MM.1S (cell line): ENCODE measurements at regions not wholly inside any gene's neighbourhood (a gene's known extent, or its start where the extent isn't known, plus 50 kb on each side); places are given as distances from the start of the nearest gene placed in this dataset.

ENCODE experiments used
- DNase-seq: peaks from one replicate; pipeline ENCODE4 v3.0.0-alpha.2; 2015
- H2AFZ ChIP-seq: fragments of 300-600 bp; sonication (generic); 2 replicates; pipeline ENCODE4 v1.6.0; 2016; ENCODE audit warnings: antibody characterized with exemption, low read length
- H3F3A ChIP-seq: fragments of 300-600 bp; sonication (generic); 2 replicates; pipeline ENCODE4 v1.6.1; 2016; ENCODE audit warnings: mild to moderate bottlenecking, antibody characterized with exemption, low read length, moderate library complexity, mixed read lengths; ENCODE audit not compliant: insufficient read depth
- H3K27ac ChIP-seq: fragments of 300-600 bp; sonication (generic); 2 replicates; pipeline ENCODE4 v1.5.1; 2016; ENCODE audit warnings: mild to moderate bottlenecking, low read length
- H3K27me3 ChIP-seq: fragments of 300-600 bp; sonication (generic); replicated peaks from 2 replicates; pipeline ENCODE4 v1.6.0; 2016; ENCODE audit warnings: low read length; ENCODE audit not compliant: insufficient read depth
- H3K36me3 ChIP-seq: fragments of 300-600 bp; sonication (generic); replicated peaks from 2 replicates; pipeline ENCODE4 v1.6.1; 2016; ENCODE audit warnings: mild to moderate bottlenecking, low read length, mixed read lengths; ENCODE audit not compliant: insufficient read depth
- H3K4me1 ChIP-seq: fragments of 300-600 bp; sonication (generic); 2 replicates; pipeline ENCODE4 v1.6.1; 2016; ENCODE audit warnings: low read length, mixed read lengths
- H3K4me2 ChIP-seq: fragments of 300-600 bp; sonication (generic); 2 replicates; pipeline ENCODE4 v1.6.0; 2016; ENCODE audit warnings: low read depth, low read length
- H3K4me3 ChIP-seq: fragments of 300-600 bp; sonication (generic); 2 replicates; pipeline ENCODE4 v1.5.1; 2016; ENCODE audit warnings: low read length, mixed read lengths
- H3K79me2 ChIP-seq: fragments of 300-600 bp; sonication (generic); 2 replicates; pipeline ENCODE4 v1.6.1; 2016; ENCODE audit warnings: mixed run types, low read length, mixed read lengths
- H3K9ac ChIP-seq: fragments of 300-600 bp; sonication (generic); 2 replicates; pipeline ENCODE4 v1.6.1; 2016; ENCODE audit warnings: low read length, mixed read lengths
- H3K9me2 ChIP-seq: fragments of 300-600 bp; sonication (generic); replicated peaks from 2 replicates; pipeline ENCODE4 v1.6.1; 2016; ENCODE audit warnings: mild to moderate bottlenecking, low read length, mixed read lengths; ENCODE audit not compliant: insufficient read depth
- H3K9me3 ChIP-seq: fragments of 300-600 bp; sonication (generic); replicated peaks from 2 replicates; pipeline ENCODE4 v1.6.1; 2016; ENCODE audit warnings: mild to moderate bottlenecking, low read length, mixed read lengths; ENCODE audit not compliant: insufficient read depth
- H4K20me1 ChIP-seq: fragments of 300-600 bp; sonication (generic); 2 replicates; pipeline ENCODE4 v1.6.1; 2016; ENCODE audit warnings: mild to moderate bottlenecking, low read length, moderate library complexity, mixed read lengths; ENCODE audit not compliant: insufficient read depth
- EZH2 ChIP-seq: fragments of 300-600 bp; sonication (generic); optimal IDR thresholded peaks from 2 replicates; pipeline ENCODE3; 2017; ENCODE audit warnings: low read depth, mild to moderate bottlenecking, antibody characterized with exemption, low read length, mixed read lengths
- EZH2phosphoT487 ChIP-seq: fragments of 300-600 bp; sonication (generic); IDR thresholded peaks from 2 replicates; pipeline ENCODE4 v1.6.1; 2018; ENCODE audit warnings: antibody characterized with exemption, low read length
- TF ChIP-seq, protein P1 (sequence below): fragments of 300-600 bp; sonication (generic); IDR thresholded peaks from 2 replicates; pipeline ENCODE4 v1.5.1; 2016; ENCODE audit warnings: antibody characterized with exemption, low read length, mixed read lengths

DNA sequence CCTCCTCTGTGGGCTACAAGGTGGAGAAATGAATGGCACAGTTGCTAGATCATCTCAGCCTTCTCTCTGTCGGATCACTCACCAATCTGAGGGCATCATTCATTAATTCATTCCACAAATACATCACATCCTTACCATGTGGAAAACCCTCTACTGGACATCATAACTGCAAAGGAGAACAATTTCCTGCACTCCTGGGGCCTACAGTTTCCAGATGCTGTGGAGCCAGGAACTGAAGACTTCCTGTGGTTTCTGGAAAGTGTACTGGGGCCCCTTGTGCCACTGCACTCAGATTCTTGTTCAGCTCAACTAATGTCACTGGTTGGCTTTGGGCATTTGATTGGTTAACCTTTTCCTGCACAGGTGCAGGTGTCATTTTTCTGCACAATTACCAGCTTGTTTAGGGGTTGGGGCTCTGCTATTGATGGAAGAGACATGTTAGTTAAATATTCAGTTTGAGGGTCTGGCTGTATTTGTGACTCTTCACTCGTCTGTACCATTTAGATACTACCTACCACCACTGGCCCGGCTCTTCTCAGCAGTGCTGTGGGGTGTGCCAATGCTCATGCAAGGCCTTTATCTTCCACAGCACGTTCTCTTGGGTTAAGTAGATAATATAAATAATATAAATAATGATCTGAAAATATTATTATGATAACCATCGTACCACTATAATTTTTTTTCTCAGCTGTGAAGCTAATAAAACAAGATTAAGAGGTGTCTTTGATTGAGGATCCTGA is 427.3 kb downstream of the TSN start:
- H3K9ac ChIP-seq = no peak overlapping the region
- TF ChIP-seq, protein P1, sequence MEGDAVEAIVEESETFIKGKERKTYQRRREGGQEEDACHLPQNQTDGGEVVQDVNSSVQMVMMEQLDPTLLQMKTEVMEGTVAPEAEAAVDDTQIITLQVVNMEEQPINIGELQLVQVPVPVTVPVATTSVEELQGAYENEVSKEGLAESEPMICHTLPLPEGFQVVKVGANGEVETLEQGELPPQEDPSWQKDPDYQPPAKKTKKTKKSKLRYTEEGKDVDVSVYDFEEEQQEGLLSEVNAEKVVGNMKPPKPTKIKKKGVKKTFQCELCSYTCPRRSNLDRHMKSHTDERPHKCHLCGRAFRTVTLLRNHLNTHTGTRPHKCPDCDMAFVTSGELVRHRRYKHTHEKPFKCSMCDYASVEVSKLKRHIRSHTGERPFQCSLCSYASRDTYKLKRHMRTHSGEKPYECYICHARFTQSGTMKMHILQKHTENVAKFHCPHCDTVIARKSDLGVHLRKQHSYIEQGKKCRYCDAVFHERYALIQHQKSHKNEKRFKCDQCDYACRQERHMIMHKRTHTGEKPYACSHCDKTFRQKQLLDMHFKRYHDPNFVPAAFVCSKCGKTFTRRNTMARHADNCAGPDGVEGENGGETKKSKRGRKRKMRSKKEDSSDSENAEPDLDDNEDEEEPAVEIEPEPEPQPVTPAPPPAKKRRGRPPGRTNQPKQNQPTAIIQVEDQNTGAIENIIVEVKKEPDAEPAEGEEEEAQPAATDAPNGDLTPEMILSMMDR = no peak
- TF ChIP-seq EZH2phosphoT487 (no peak), EZH2 (no peak)
- H4K20me1 ChIP-seq = no peaks in the 10 kb centered on the region
- no peaks in the 10 kb centered on the region for H3K36me3 ChIP-seq
- H2AFZ ChIP-seq = no peak overlapping the region
- no peaks in the 10 kb centered on the region for H3K79me2 ChIP-seq
- no peak for DNase-seq
- H3K4me2 ChIP-seq = no peak overlapping the region
- H3K4me1 ChIP-seq = no peaks in the 10 kb centered on the region
- no peaks in the 10 kb centered on the region for H3K9me3 ChIP-seq
- no peak overlapping the region for H3K4me3 ChIP-seq
- H3K27me3 ChIP-seq = no peaks in the 10 kb centered on the region
- H3K27ac ChIP-seq = no peak overlapping the region
- no peaks in the 10 kb centered on the region for H3K9me2 ChIP-seq
- no peaks in the 10 kb centered on the region for H3F3A ChIP-seq

DNA sequence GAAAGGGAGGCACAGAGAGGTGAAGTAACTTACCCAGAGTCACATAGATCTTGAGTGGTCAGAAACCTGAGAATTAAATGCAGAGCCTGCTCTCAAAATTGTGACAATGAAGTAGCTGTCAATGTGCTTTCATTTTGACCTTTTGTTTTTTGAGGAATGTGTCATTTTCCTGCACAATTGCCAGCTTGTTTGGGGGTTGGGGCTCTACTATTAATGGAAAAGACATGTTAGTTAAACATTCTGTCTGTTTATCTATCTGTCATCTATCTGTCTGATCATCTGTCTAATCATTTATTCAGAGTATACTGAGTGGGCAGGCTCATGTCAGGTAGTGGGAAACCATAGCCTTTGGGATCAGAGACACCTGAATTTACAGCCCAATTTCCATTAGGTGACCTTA is 428.4 kb downstream of the TSN start:
- Histone ChIP-seq H3K36me3 (no peaks in the 10 kb centered on the region), H4K20me1 (no peaks in the 10 kb centered on the region), H3K9me3 (no peaks in the 10 kb centered on the region), H3K4me1 (no peaks in the 10 kb centered on the region), H3K79me2 (no peaks in the 10 kb centered on the region), H3K4me3 (no peak overlapping the region), H3K27me3 (no peaks in the 10 kb centered on the region), H3K9ac (no peak overlapping the region), H3F3A (no peaks in the 10 kb centered on the region), H2AFZ (no peak overlapping the region), H3K9me2 (no peaks in the 10 kb centered on the region), H3K27ac (no peak overlapping the region), H3K4me2 (no peak overlapping the region)
- no peak for TF ChIP-seq EZH2phosphoT487
- TF ChIP-seq, protein P1 = no peak
- TF ChIP-seq EZH2 = no peak
- DNase-seq = no peak

DNA sequence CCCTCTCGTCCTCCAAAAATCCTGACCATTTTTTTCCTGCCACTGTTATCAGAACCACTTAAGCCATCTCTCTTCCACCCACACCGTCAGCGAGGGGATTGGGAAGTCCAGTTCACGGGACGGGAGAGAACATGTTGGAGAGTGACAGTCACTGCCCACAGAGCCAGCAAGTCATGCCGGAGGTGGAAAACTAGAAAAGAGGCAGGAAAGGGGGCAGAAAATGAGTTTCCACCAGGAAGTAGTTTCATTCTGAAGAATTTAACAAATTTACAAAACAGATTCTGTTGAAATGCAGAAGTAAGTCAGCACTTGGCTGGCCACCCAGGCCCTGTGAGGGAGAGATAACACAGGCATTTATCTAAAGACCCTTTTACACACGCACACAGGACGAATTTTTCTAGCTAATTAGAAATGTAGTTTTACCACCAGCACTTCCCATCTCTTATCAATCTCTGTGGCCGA is 431.3 kb downstream of the TSN start:
- Histone ChIP-seq H3K4me1 (no peaks in the 10 kb centered on the region), H3K27me3 (no peaks in the 10 kb centered on the region), H4K20me1 (no peaks in the 10 kb centered on the region), H3K27ac (no peak overlapping the region), H3K9me3 (no peaks in the 10 kb centered on the region), H3K79me2 (no peaks in the 10 kb centered on the region), H3K4me2 (no peak overlapping the region), H3K9me2 (no peaks in the 10 kb centered on the region), H3F3A (no peaks in the 10 kb centered on the region), H3K36me3 (no peaks in the 10 kb centered on the region), H3K4me3 (no peak overlapping the region), H3K9ac (no peak overlapping the region), H2AFZ (no peak overlapping the region)
- TF ChIP-seq EZH2 (no peak), EZH2phosphoT487 (no peak)
- TF ChIP-seq, protein P1 = no peak
- DNase-seq = no peak
